NCI-H1930 (cell line): ENCODE measurements at regions not wholly inside any gene's neighbourhood (a gene's known extent, or its start where the extent isn't known, plus 50 kb on each side); places are given as distances from the start of the nearest gene placed in this dataset.

Experiments used
- DNase-seq, 2 experiments: peaks; one replicate each; lab custom pipeline; 2025; lab: John Stamatoyannopoulos, UW

- DNase-seq: no peak
Observed at GRCh38 chr2:41598161-41598894, 449.5 kb upstream of the PKDCC start.

- DNase-seq: no peak
Observed at GRCh38 chr2:41600460-41600859, 447.4 kb upstream of the PKDCC start.

- DNase-seq: no peak
Observed at GRCh38 chr2:41602341-41602740, 445.5 kb upstream of the PKDCC start.

- no peak for DNase-seq
Observed at GRCh38 chr2:41605311-41605710, 442.5 kb upstream of the PKDCC start.

- DNase-seq: no peak
Observed at GRCh38 chr2:41605914-41606313, 441.9 kb upstream of the PKDCC start.

GRCh38 chr2:41610501-41611190 is 437.2 kb upstream of the PKDCC start:
- no peak for DNase-seq

- DNase-seq: no peak
Observed at GRCh38 chr2:41618754-41619153, 429.1 kb upstream of the PKDCC start.

- peak in 1 of 2 experiments; percentile 3 for DNase-seq
Observed at GRCh38 chr2:41621095-41621494, 426.7 kb upstream of the PKDCC start.

- peak; percentile 62 to 75 for DNase-seq
Observed at GRCh38 chr2:41621563-41621962, 426.3 kb upstream of the PKDCC start.

- DNase-seq: peak; percentile 45 to 69
Observed at GRCh38 chr2:41622301-41622700, 425.5 kb upstream of the PKDCC start.

GRCh38 chr2:41626936-41627335 is 420.9 kb upstream of the PKDCC start:
- DNase-seq: no peak

GRCh38 chr2:41634686-41635085 is 413.1 kb upstream of the PKDCC start:
- no peak for DNase-seq

- no peak for DNase-seq
Observed at GRCh38 chr2:41644936-41645335, 402.9 kb upstream of the PKDCC start.

GRCh38 chr2:41647468-41648050 is 400.3 kb upstream of the PKDCC start:
- no peak for DNase-seq

- DNase-seq: no peak
Observed at GRCh38 chr2:41657226-41657625, 390.6 kb upstream of the PKDCC start.

- DNase-seq: no peak
Observed at GRCh38 chr2:41659758-41660157, 388.1 kb upstream of the PKDCC start.

GRCh38 chr2:41662461-41662860 is 385.4 kb upstream of the PKDCC start:
- no peak for DNase-seq

- DNase-seq: no peak
Observed at GRCh38 chr2:41663056-41663455, 384.8 kb upstream of the PKDCC start.

- DNase-seq: no peak
Observed at GRCh38 chr2:41668529-41668928, 379.3 kb upstream of the PKDCC start.

GRCh38 chr2:41678639-41679038 is 369.2 kb upstream of the PKDCC start:
- DNase-seq: no peak

GRCh38 chr2:41686156-41686555 is 361.7 kb upstream of the PKDCC start:
- no peak for DNase-seq

GRCh38 chr2:41691561-41691960 is 356.3 kb upstream of the PKDCC start:
- no peak for DNase-seq

- DNase-seq: no peak
Observed at GRCh38 chr2:41694536-41695049, 353.2 kb upstream of the PKDCC start.
